ENCODE measurements at regions not wholly inside any gene's neighbourhood (a gene's known extent, or its start where the extent isn't known, plus 50 kb on each side); places are given as distances from the start of the nearest gene placed in this dataset.
"Not testable (repeated sequence)": the region's sequence is repeated elsewhere in the genome, so short reads cannot be mapped to it uniquely, and the experiment has no call there.

DNA sequence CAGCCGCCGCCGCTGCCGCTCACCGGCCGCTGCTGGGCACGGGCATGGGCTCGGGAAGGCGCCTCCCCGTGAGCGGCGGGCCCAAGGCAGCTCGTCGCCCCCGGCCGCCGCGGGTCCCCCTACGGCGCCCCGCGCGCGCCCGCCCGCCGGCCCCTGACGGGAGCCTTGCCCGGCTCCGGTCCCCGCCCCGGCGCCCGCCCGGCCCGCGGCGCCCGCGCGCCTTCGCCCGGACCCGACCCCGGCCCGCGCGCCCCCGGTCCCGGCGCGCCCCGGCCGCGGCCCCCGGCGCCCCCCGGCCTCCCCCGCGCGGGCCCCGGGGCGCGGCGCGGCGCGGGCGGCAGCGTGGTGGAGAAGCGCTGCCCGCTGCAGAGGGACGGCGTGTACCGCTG lies 177.7 kb downstream of the OR4M2 start:
- no peak for DNase-seq (ENCODE audit: extremely low read depth in 1 of 2, low read depth in 1 of 2)

DNA sequence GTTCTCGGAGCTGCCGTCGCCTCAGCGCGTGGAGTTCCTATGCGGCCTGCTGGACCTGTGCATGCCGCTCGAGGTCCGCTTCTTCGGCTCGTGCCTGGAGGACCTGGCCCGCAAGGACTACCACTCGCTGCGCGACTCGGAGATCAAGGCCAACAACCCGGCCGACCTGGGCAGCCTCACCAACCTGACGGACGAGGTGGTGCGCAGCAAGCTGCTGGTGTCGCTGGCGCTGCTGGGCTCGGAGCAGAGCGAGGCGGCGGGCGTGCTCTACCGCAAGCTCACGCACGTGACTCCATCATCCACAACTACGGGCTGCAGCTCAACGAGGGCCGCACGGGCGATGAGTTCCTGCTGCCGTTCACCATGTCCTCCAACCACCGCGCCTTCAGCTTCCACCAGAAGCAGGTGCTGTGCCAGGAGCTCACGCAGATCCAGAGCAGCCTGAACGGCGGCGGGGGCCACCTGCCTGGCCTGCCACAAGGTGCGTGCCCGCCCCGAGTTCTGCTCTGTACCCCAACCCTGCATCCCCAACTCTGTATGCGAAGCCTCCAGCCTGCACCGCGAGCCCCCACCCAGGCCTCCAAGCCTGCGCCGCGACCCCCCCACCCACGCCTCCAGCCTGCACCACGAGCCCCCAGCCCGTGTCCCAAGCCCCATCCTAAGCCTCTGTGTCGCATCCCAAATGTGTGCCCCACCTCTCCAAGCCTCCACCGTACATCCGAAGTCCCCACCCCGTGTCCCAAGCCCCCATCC lies 178.2 kb downstream of the OR4M2 start:
- no peak for DNase-seq (ENCODE audit: extremely low read depth in 1 of 2, low read depth in 1 of 2)

GRCh38 chr15:22259151-22259750 lies 178.9 kb downstream of the OR4M2 start:
- DNase-seq (ENCODE audit: extremely low read depth in 1 of 2, low read depth in 1 of 2) = not testable (repeated sequence)

GRCh38 chr15:22259881-22260421 lies 179.6 kb downstream of the OR4M2 start:
- DNase-seq (ENCODE audit: extremely low read depth in 1 of 2, low read depth in 1 of 2) = no peak

- DNase-seq (ENCODE audit: extremely low read depth in 1 of 2, low read depth in 1 of 2) = peak in 1 of 2 donors; percentile 42
Measured at GRCh38 chr15:22262613-22263020, 182.3 kb downstream of the OR4M2 start.

GRCh38 chr15:22263738-22264137 lies 183.4 kb downstream of the OR4M2 start:
- DNase-seq (ENCODE audit: extremely low read depth in 1 of 2, low read depth in 1 of 2) = no peak

DNA sequence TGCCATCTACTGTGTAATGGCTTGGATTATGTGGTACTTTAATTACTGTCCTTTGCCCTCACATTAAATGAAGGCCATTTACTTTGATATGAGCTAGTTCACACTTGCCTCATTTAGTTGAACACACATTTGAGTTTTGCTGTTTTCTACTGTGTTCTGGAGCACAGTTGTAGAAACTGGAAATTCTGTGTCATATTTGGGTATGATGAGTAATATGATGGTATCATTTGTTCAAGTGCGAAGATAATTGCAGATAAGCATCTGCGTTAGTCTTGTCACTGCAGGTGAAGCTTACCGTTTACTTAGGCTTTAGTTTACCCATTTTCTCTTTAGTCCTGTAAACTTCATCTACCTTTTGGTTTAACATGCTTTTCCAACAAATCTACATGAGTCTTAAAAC lies 183.9 kb downstream of the OR4M2 start:
- not testable (repeated sequence) for DNase-seq (ENCODE audit: extremely low read depth in 1 of 2, low read depth in 1 of 2)

DNA sequence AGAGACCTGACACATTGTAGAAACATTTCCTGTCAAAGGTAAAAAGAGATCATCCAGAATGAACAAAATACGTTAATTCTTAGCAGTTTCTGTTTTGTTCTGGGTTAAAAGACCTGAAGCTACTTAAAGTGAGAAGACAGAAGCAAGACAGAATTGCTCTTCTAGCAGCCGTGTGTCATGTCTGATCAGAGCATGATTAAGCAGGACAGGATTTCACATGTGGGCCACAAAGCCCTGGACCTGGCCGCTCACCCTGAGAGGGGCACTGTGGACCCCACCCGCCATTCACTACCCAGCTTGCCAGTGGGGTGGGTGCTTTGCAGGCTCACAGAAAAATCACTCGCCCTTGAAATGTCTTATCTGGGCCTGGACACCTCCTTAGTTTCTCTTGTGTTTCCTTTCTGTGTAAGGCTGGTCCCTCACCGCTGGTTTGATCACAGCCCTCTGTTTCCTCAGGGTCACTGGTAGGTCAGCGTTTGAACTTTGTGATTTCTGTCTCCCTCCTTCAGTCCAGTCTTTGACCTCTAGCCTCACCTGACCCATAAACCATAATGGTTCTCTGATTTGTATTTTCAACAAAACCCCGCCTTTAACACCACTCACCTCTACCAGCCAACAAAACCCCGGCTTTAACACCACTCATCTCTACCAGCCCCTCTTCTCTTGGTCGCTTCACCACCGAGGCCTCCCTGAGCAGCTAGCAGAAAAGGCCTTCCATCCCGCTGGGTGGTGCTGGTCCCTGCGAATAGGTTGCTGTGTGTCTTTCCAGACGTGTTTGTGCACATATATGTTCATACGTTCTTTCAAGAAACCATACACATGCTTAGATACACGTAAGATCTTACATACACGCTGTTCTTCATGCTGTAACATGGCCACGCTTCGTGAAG lies 185.0 kb downstream of the OR4M2 start:
- no peak for DNase-seq (ENCODE audit: extremely low read depth in 1 of 2, low read depth in 1 of 2)

DNA sequence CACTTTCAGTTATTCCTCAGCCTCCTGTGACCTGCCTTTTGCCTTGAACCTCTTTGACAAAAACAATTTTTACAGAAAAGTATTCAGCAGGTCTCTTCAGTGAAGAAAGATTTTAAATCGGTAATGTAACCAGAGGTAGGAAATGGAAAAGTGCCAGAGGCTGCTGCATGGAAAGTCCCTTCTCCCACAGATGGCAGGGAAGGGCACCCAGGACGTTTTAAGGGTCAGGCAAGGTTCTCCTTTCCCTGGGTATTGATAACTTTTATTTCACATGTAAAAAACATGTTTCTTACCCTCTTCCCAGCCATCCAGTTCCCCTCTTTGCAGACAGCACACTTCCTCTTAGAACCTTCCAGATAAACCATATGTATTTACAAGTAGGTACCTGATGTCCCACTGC lies 185.6 kb downstream of the OR4M2 start:
- DNase-seq (ENCODE audit: extremely low read depth in 1 of 2, low read depth in 1 of 2) = no peak

DNA sequence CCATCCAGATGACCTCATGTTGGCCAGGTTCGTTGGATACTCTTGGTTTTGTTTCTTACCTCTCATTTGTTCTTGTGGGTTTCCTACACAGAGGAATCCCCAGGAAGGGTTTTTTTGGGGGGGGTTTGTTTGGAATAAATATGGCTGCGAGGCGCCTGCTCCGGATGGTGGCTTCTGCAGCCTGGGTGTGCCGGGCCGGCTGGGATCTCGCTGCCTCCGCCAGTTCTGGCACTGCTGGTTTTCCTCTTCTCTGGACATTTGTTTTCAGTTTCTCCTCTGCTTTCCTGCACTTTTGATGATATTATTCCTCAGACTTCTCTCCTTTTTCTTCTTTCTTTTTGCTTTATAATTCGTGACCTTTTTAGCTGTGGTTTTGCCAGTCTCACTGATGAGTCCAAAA lies 187.4 kb downstream of the OR4M2 start:
- no peak for DNase-seq (ENCODE audit: extremely low read depth in 1 of 2, low read depth in 1 of 2)

GRCh38 chr15:22268201-22268600 lies 187.9 kb downstream of the OR4M2 start:
- not testable (repeated sequence) for DNase-seq (ENCODE audit: extremely low read depth in 1 of 2, low read depth in 1 of 2)

- not testable (repeated sequence) for DNase-seq (ENCODE audit: extremely low read depth in 1 of 2, low read depth in 1 of 2)
Measured at GRCh38 chr15:22268654-22269053, 188.3 kb downstream of the OR4M2 start.

- DNase-seq (ENCODE audit: extremely low read depth in 1 of 2, low read depth in 1 of 2) = not testable (repeated sequence)
Measured at GRCh38 chr15:22272286-22273160, 186.2 kb upstream of the GOLGA6L22 start.

DNA sequence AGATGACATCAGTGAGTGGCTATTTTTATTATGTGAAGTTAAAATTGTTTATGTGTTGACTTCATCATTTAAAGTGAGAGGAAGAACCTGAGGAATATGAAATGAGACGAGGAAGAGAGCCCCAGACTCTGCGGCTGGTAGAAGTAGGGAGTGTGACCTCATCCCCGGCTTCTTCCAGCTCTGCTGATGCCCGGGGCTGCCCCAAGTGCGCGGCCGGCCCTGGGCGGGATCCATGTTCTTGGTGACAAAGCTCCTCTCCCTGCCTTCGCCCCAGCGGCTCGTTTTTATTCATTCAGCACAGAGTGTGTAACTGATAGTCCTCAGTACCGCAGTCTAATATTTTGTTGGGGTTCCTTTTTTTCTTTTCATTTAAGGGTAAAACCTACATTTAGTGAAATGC lies 185.5 kb upstream of the GOLGA6L22 start:
- not testable (repeated sequence) for DNase-seq (ENCODE audit: extremely low read depth in 1 of 2, low read depth in 1 of 2)

GRCh38 chr15:22274376-22274775 lies 184.3 kb upstream of the GOLGA6L22 start:
- DNase-seq (ENCODE audit: extremely low read depth in 1 of 2, low read depth in 1 of 2) = not testable (repeated sequence)

GRCh38 chr15:22280770-22281169 lies 177.9 kb upstream of the GOLGA6L22 start:
- DNase-seq (ENCODE audit: extremely low read depth in 1 of 2, low read depth in 1 of 2) = not testable (repeated sequence)

GRCh38 chr15:22282794-22283533 lies 175.7 kb upstream of the GOLGA6L22 start:
- DNase-seq (ENCODE audit: extremely low read depth in 1 of 2, low read depth in 1 of 2) = not testable (repeated sequence)

DNA sequence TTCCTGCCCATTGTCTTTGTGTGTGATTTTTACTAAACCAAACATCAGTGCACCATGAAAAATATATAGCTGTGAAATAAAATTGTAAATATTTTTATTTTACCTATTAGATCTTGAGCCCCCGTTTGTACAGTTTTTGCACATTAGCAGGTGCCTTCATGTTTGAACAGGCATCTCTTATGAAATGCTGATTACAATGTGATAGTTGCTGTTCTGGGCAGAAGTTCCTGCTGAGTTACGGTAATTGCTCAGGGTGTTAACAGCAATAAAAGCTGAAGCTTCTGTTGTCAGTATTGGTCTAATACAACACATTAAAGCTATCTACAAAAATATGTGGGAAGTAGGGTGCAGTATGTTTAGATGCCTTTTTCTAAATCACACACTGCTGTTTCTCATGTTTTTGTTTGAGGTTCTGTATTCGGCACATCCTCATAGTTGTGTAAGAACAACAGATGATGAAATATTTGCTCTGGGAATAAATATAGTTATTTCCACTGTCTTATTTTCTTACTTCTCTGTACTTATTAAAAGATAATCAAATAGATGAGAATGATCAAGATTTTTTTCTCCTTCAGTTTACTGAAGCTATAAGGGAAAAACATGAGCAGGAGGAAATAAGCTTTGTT lies 173.8 kb upstream of the GOLGA6L22 start:
- not testable (repeated sequence) for DNase-seq (ENCODE audit: extremely low read depth in 1 of 2, low read depth in 1 of 2)

DNA sequence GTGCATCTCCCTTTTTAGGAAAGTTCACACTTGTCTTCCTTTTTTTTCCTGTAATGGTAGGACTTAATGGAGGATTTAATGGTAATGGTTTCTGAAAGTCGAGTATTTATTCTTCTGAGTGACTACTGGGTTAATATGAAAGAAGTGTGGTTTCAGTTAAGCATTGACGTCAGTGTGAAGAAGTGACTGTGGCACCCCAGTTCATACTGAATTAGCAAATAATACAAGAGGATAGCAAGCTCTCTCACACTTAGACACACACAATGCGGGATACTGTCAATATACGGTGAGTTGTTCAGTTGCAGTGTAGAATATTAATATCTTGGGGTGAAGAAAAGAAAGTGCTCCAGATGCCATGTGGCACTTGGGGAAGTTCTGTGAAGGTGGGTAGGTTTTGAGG lies 167.6 kb upstream of the GOLGA6L22 start:
- not testable (repeated sequence) for DNase-seq (ENCODE audit: extremely low read depth in 1 of 2, low read depth in 1 of 2)

Measured in activated CD8-positive, alpha-beta memory T cell treated with anti-CD3 and anti-CD28 coated beads for 1 hour (primary cell).